Small intestine (tissue), 7 donors: ENCODE measurements at regions not wholly inside any gene's neighbourhood (a gene's known extent, or its start where the extent isn't known, plus 50 kb on each side); places are given as distances from the start of the nearest gene placed in this dataset.

ENCODE experiments used
- DNase-seq, 2 donors: peaks; one replicate each; pipeline versions ENCODE4 v3.0.0 to v3.0.0-alpha.2; 2013
- FAIRE-seq: peaks from 2 replicates; lab custom pipeline; 2012; peaks lifted over from hg19 to GRCh38; lab: Jason Lieb, UNC
- H3K27ac ChIP-seq, 3 donors: one replicate each; pipeline ENCODE4 v1.5.1; 2013; ENCODE audit warnings: low read length in 2 of 3, mild to moderate bottlenecking in 2 of 3, control low read depth in 1 of 3, inconsistent platforms in 1 of 3, low read depth in 1 of 3, moderate library complexity in 1 of 3
- H3K27me3 ChIP-seq, 3 donors: one replicate each; pipeline ENCODE4 v1.6.1; 2013; ENCODE audit warnings: low read length in 3 of 3, inconsistent platforms in 1 of 3; ENCODE audit not compliant: control insufficient read depth in 3 of 3, insufficient read depth in 3 of 3
- H3K36me3 ChIP-seq, 3 donors: one replicate each; pipeline ENCODE4 v1.6.1; 2013; ENCODE audit warnings: low read length in 3 of 3, inconsistent platforms in 1 of 3, low read depth in 1 of 3, mild to moderate bottlenecking in 1 of 3, moderate library complexity in 1 of 3; ENCODE audit not compliant: control insufficient read depth in 3 of 3, insufficient read depth in 2 of 3
- H3K4me1 ChIP-seq, 3 donors: one replicate each; pipeline ENCODE4 v1.6.1; 2013; ENCODE audit warnings: low read length in 2 of 3, inconsistent platforms in 1 of 3, low read depth in 1 of 3, mild to moderate bottlenecking in 1 of 3, moderate library complexity in 1 of 3; ENCODE audit not compliant: control insufficient read depth in 3 of 3, insufficient read depth in 2 of 3
- H3K4me3 ChIP-seq, 3 donors: one replicate each; pipeline ENCODE4 v1.5.1; 2013; ENCODE audit warnings: low read length in 3 of 3, control low read depth in 1 of 3, inconsistent platforms in 1 of 3, low read depth in 1 of 3, mild to moderate bottlenecking in 1 of 3, moderate library complexity in 1 of 3
- H3K9me3 ChIP-seq, 2 donors: one replicate each; pipeline ENCODE4 v1.6.1; 2013; ENCODE audit warnings: low read depth in 1 of 2, low read length in 1 of 2; ENCODE audit not compliant: control insufficient read depth in 2 of 2, insufficient read depth in 1 of 2
- WGBS, 3 donors: extraction: QIAGEN DNeasy Blood & Tissue Kit; methylation state at CpG; one replicate each; pipeline ENCODE4 v1.1.7; 2013; 5-methylcytosine and 5-hydroxymethylcytosine counted together
- donor health status: healthy with polysubstance abuse.
- donor health status: control.
- donor health status: control.
- donor health status: Bipolar disorder and iron deficiency.
- donor health status: healthy.

DNA sequence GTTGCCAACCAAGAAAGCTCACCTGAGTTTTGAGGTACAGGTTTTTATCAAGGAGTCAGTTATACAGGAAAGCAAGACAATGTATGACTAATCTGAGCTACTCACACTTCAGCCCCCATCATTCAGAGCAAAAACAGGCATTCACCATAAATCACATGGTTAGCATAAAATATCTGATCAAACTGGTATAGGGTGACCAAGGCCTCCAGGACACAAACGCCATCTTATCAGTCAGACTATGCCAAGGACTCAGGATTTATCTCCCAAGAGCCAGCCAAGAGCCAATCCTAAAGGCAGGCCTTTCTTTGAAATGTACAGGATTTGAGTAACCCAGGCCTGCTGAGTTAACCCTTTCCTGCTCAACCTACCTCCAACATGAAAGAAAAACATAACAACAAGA is 313.0 kb upstream of the NREP start:
- FAIRE-seq: no peak
- no peaks in the 10 kb centered on the region for H3K27me3 ChIP-seq
- DNase-seq: no peak
- 22 to 60% (median 31%) methylated on average over 1 of the region's 1 CpG for WGBS, 3 donors
- no peaks in the 10 kb centered on the region for H3K9me3 ChIP-seq
- H3K27ac ChIP-seq: no peak overlapping the region
- H3K4me3 ChIP-seq: no peak overlapping the region
- no peaks in the 10 kb centered on the region for H3K4me1 ChIP-seq
- no peaks in the 10 kb centered on the region for H3K36me3 ChIP-seq

DNA sequence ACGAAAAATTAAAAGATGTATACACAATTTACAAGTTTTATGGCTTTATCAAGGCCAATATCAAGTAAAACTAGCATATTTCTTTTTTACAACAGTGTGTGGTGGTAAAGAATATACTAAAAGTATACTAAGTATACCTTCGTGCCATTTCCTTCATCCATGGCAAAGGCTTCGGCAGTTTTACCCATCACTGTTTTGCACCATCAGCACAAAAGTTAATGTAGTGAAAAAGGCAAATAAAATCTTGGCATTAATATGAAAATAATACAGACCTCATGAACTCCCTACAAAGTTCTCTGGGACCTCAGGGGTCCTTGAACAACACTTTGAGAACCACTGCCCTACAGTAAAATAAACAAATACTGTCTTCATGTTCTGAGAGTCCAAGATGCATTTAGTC is 312.3 kb upstream of the NREP start:
- H3K4me1 ChIP-seq: no peaks in the 10 kb centered on the region
- DNase-seq (no peak), FAIRE-seq (no peak)
- H3K4me3 ChIP-seq: no peak overlapping the region
- H3K27me3 ChIP-seq: no peaks in the 10 kb centered on the region
- no peaks in the 10 kb centered on the region for H3K36me3 ChIP-seq
- 65 to 81% (median 74%) methylated on average over 3 of the region's 3 CpGs for WGBS, 3 donors
- H3K9me3 ChIP-seq: no peaks in the 10 kb centered on the region
- H3K27ac ChIP-seq: no peak overlapping the region

DNA sequence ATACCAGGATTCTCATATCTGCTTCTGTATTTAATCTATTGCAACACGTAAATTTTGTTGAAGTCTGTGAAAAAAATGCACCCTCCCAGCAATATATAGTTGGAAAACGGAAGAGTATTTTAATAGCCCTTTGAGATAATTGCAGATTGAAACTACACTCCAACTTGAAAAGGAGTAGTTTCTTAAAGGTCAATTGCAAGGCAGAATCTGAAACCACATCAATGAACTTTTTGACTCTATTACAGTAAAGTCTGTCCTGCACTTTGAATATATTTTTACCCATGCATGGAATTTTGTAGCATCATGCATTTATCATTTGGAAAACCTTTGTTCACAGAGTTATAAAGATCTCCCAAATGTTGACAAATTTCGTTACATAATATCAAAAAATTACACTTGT is 311.6 kb upstream of the NREP start:
- Histone ChIP-seq H3K27me3 (no peaks in the 10 kb centered on the region), H3K27ac (no peak overlapping the region), H3K9me3 (no peaks in the 10 kb centered on the region), H3K4me1 (no peaks in the 10 kb centered on the region), H3K36me3 (no peaks in the 10 kb centered on the region), H3K4me3 (no peak overlapping the region)
- FAIRE-seq (no peak), DNase-seq (no peak)
- WGBS, 3 donors: 50 to 81% (median 68%) methylated on average over 3 of the region's 3 CpGs

DNA sequence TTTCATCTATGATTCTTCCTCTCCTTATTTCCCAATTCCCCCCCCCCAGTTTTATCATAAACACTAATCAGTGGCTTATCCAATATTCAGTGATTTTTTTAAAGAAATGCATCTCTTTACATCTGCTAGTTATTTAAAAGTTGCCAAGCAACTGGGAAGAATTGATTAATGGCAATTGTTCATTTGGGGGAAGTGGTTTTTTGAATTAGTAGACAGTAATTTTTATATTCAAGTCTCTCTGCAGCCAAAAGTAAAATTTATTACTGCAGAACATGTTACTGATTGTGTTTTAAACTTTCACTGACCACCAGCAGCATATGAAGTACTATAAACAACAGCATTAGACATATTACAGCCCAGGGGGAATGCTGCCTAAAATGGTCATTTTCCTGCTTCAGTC is 308.8 kb upstream of the NREP start:
- FAIRE-seq (no peak), DNase-seq (no peak)
- Histone ChIP-seq H3K4me3 (no peak overlapping the region), H3K4me1 (no peaks in the 10 kb centered on the region), H3K27ac (no peak overlapping the region), H3K36me3 (no peaks in the 10 kb centered on the region), H3K9me3 (no peaks in the 10 kb centered on the region), H3K27me3 (no peaks in the 10 kb centered on the region)

DNA sequence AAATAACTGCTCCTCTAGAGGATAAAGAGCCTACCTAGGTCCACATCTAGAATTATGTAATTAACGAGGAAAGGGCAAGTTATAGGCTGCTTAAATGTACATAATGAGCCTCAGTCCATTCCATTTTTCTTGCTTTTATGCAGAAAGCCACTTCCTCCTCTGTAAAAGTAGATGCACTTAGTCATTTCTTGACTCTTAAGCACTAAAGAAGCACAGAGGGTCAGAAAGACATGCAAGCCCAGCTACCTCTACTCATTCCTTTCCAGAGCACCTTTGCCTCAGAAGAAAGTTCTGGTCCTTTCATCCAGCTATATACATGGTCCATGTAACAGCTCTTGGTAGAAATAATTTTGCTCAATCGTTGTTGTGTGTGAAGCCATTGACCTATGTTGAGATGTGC is 308.0 kb upstream of the NREP start:
- H3K36me3 ChIP-seq: no peaks in the 10 kb centered on the region
- H3K4me1 ChIP-seq: no peaks in the 10 kb centered on the region

DNA sequence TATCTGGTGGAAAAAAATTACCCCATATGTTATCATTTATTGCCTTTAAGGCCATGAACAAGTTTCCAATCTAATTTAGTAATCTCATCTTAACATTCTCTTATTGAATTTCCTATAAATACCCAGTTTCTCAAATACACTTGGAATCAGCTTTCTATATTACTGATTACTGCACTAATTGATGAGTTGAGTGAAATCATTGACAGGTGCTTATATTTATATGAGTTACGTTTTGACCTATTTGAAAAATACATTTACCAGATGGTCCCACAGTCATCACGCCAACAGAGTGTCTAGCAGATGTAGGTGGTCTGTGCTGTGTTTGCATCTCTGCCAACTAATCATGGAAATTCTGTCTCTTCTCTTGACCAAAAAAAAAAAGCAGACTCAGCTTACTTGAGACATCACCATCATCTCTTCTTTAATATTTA is 307.3 kb upstream of the NREP start:
- Histone ChIP-seq H3K36me3 (no peaks in the 10 kb centered on the region), H3K4me1 (no peaks in the 10 kb centered on the region), H3K9me3 (no peaks in the 10 kb centered on the region), H3K27ac (no peak overlapping the region), H3K4me3 (no peak overlapping the region), H3K27me3 (no peaks in the 10 kb centered on the region)
- DNase-seq: no peak
- no peak for FAIRE-seq
- WGBS, 3 donors: 81 to 90% (median 83%) methylated on average over 2 of the region's 2 CpGs

More for the DNA sequence above, 308.0 kb upstream of the NREP start:
- DNase-seq (no peak), FAIRE-seq (no peak)
- no peaks in the 10 kb centered on the region for H3K9me3 ChIP-seq
- H3K27me3 ChIP-seq: no peaks in the 10 kb centered on the region
- H3K4me3 ChIP-seq: no peak overlapping the region
- 50 to 56% (median 52%) methylated on average over 2 of the region's 2 CpGs for WGBS, 3 donors
- no peak overlapping the region for H3K27ac ChIP-seq

DNA sequence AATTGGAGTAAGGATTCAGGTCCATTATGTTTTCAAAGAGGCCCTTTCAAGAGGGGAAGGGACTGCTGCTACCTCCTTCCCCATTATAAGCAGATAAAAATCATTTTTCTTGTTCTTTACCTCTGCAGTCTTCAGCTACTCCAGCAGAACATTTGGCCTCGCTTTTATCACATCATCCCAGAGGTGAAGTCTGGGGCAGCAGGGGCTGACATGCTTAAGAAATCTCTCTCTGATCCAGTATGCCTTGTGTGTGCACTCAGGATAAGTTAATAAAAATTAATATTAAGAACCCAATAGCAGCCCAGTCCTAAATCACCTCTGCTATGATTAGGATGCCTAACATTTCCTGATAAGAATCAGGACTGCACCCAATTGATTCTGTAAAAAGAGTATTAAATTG is 306.9 kb upstream of the NREP start:
- 58 to 79% (median 68%) methylated on average over 1 of the region's 1 CpG for WGBS, 3 donors
- Histone ChIP-seq H3K4me3 (no peak overlapping the region), H3K9me3 (no peaks in the 10 kb centered on the region), H3K27ac (no peak overlapping the region), H3K36me3 (no peaks in the 10 kb centered on the region), H3K27me3 (no peaks in the 10 kb centered on the region), H3K4me1 (no peaks in the 10 kb centered on the region)
- DNase-seq: no peak
- no peak for FAIRE-seq

DNA sequence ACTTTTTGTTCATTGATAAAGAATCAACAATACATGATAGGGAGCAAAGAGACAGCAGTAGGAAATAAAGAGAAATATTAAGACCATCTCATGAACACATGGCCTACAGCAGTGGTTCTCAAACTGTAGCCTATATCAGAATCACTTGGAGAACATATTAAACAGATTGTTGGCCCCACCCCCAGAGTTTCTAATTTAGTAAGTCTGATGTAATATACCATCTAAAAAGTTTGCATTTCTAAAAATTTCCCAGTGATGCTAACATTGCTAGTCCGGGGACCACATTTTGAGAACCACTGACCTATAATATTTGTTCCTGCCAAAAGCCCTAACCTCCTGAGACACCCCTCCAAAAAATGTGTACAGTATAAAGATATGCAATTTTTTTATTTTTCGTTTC is 306.2 kb upstream of the NREP start:
- no peak for DNase-seq
- no peaks in the 10 kb centered on the region for H3K36me3 ChIP-seq
- no peak overlapping the region for H3K4me3 ChIP-seq
- H3K27ac ChIP-seq: no peak overlapping the region
- no peak for FAIRE-seq
- H3K9me3 ChIP-seq: no peaks in the 10 kb centered on the region
- no peaks in the 10 kb centered on the region for H3K27me3 ChIP-seq
- 56 to 67% (median 67%) methylated on average over 2 of the region's 2 CpGs for WGBS, 3 donors
- no peaks in the 10 kb centered on the region for H3K4me1 ChIP-seq

DNA sequence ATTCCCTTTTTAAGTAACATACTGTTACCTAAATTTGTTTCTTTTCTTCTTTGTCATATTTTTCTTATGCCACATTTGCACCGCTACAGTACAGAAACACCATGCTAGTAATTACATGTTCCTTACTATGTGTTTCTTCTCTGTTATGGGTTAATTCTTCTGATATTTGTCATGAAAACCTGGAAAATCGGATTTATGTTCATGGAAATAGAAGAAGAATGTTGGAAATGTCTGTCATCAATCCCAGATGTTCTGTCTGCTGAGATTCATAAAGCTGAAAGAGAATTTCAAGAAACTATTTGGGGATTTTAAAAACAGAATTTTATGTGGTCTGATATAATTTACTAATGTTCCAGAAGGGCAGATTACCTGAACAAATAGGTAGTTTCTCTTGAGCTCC is 305.2 kb upstream of the NREP start:
- no peaks in the 10 kb centered on the region for H3K9me3 ChIP-seq
- WGBS, 3 donors: 55 to 79% (median 66%) methylated on average over 2 of the region's 2 CpGs

More for the DNA sequence above, 305.2 kb upstream of the NREP start:
- no peak for FAIRE-seq
- Histone ChIP-seq H3K27ac (no peak overlapping the region), H3K4me1 (no peaks in the 10 kb centered on the region), H3K4me3 (no peak overlapping the region), H3K27me3 (no peaks in the 10 kb centered on the region), H3K36me3 (no peaks in the 10 kb centered on the region)
- DNase-seq: no peak
